NAMALWA (cell line): ENCODE measurements at regions not wholly inside any gene's neighbourhood (a gene's known extent, or its start where the extent isn't known, plus 50 kb on each side); places are given as distances from the start of the nearest gene placed in this dataset.
"Not testable (repeated sequence)": the region's sequence is repeated elsewhere in the genome, so short reads cannot be mapped to it uniquely, and the experiment has no call there.

Experiments
- DNase-seq: peaks from one replicate; pipeline ENCODE4 v3.0.0-alpha.2; 2015; ENCODE audit warnings: low spot score

DNA sequence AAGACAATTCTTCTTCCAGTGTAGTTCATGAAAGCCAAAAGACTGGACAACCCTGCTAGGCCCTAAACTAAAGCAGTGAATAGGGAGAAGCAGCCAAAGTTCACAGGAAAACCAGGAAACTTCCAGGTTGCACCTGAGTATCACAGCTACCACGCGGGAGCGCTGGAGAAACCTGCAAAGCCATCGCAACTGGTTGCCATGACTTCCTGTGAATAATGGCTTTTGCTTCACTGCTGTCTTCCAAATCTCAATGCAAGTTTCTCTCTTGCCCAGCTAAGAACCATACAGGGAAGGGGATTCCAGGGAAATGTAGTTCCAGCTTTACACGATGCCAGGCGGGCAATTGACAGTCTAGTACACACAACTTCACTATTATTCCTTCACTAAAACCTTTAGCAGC is 114.1 kb downstream of the GXYLT1 start:
- DNase-seq = no peak

DNA sequence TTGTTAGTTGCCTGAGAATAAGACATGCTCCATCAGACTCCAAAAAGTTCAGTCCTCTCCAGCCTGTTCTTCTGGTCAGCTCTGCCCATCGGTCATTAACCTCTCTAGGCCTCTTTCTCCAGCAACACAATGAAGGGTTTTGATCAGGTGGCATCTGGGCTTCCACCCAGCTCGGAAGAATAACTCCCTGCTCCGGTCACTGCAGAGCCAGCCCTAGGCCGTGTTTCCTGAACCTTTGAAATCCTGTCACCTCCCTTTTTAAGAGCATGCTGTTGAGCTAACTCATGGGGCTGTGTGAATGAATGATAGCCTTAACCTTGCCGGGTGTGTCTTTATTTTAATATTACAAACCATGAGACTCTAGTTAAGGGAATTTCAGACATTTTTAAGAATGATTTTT is 117.1 kb downstream of the GXYLT1 start:
- DNase-seq = no peak

DNA sequence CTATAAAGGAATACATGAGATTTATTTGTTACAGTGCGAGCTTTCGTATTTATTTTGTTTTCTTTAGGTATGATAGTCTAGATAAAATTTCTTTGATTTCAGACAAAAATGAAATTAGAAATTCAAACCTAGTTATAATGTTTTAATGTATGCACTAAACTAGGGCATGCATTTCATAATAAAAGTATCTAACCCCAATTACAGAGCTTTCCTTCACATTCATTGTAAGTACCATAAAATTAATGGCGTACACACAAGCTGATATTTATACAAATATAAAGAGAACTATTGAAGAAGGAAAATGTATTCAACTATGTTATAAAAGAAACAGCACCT is 120.2 kb downstream of the GXYLT1 start:
- no peak for DNase-seq

DNA sequence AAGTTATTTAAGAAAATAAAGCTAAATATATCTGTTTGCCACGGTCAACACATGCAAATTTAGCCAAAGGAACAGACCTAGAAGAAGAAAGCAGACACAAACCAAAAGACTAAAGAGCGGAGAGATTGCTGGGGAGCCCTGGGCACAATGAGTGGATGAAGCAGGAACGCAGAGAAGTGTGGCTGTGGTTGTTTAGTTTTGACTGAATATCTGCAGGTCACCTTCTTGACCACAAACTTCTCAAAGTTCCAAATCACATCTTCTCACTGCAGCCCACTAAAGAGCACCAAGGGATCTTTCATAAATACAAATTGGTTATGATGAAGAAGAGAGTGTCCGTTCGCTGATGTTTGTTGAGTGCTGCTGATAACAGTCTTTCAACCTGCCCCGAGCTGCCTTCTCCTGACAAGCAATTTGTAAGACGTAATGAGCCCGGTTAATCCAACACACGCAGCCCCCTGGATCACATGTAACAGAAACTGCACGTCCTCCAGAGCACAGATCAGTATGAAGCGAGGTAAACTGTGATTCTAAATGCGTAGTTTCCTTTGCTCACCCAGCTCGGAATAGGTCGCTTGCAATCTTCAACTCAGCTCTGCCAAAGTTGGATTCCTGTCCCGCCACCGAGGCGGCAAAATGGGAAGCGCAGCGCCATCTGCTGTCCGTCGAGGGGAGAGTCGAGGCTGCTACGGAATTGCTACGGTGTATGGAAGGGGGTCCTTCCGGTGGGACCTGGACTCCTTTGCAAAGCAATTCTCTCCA is 120.8 kb downstream of the GXYLT1 start:
- DNase-seq = peak; percentile 81

DNA sequence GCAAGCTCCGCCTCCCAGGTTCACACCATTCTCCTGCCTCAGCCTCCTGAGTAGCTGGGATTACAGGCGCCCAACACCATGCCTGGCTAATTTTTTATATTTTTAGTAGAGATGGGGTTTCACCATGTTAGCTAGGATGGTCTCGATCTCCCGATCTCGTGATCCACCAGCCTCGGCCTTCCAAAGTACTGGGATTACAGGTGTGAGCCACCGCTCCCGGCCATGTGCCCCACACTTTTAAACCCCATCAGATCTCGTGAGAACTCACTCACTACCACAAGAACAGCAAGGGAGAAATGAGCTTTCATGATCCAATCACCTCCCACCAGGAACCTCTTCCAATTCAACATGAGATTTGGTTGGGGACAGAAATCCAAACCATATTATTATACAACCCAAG is 122.7 kb downstream of the GXYLT1 start:
- not testable (repeated sequence) for DNase-seq

GRCh38 chr12:42021469-42021868 is 123.2 kb downstream of the GXYLT1 start:
- DNase-seq = no peak

GRCh38 chr12:42020226-42020625 is 124.4 kb downstream of the GXYLT1 start:
- no peak for DNase-seq

GRCh38 chr12:42019746-42020145 is 124.9 kb downstream of the GXYLT1 start:
- DNase-seq = no peak

DNA sequence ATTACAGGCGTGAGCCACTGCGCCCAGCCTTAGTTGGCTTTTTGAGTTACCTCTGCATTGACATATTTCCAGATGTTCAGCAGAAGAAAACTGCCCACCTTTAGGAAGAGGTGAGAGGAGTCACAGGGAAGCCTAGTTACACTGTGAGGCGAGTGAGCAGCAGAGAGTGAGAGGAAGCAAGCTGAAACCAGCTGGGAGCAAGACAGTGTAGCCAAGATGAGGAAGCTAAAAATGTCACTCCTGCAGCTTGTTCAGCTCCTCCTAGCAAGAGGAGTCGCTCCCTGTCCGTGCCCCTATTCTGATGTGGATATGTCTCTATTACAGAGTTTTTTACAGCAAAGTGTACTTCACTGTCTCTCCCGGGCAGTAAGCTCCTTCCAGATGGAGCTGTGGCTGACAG is 127.6 kb downstream of the GXYLT1 start:
- no peak for DNase-seq

- no peak for DNase-seq
Measured at GRCh38 chr12:42015051-42015461, 129.6 kb downstream of the GXYLT1 start.

GRCh38 chr12:42012501-42012900 is 132.2 kb downstream of the GXYLT1 start:
- DNase-seq = not testable (repeated sequence)

- no peak for DNase-seq
Measured at GRCh38 chr12:42010715-42011114, 134.0 kb downstream of the GXYLT1 start.

DNA sequence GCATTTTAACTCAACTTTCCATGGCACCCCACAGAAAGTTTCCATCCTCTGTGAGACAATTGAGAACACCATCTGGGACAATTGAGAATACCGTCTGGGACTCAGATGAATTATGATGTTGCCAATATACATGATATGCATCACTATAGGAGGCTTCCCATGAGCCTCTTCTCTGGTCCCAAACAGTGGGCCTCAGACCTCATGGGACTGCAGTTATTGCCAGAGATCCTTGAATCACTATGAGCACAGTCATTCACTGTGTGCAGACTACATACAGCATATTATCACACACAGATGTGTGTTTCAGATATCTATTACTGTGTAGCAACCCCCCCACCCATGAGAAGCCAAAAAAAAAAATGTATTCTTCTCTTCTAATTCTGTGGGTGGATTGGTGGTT is 134.4 kb downstream of the GXYLT1 start:
- no peak for DNase-seq

GRCh38 chr12:42008996-42009395 is 135.7 kb downstream of the GXYLT1 start:
- no peak for DNase-seq

GRCh38 chr12:42003031-42003430 is 141.6 kb downstream of the GXYLT1 start:
- no peak for DNase-seq

- DNase-seq = no peak
Measured at GRCh38 chr12:42002563-42002962, 142.1 kb downstream of the GXYLT1 start.

- DNase-seq = no peak
Measured at GRCh38 chr12:41998436-41998835, 146.2 kb downstream of the GXYLT1 start.

GRCh38 chr12:41993283-41993682 is 151.4 kb downstream of the GXYLT1 start:
- no peak for DNase-seq

DNA sequence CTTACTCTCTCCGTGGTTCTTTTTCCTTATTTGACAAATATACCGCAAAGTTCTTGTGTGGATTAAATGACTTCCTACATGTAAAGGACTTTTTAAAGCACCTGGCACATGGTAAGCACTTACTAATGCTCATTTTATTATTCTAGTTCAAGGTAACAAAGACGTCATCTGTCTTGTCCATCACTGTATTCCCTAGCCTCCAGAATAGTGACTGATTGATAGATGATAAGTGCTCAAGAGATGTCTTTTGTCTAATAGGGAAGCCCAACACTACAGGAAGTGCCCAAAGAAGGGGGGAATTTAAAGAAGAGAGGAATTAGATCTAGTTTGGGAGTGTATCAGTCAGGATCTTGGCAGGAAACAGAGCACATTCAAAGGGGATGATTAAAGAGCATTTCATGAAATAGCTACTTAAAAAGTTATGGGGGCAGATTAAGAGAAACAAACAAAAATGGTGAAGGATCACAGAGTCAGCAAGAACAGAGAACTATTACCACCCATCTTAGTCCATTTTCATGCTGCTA is 151.9 kb downstream of the GXYLT1 start:
- no peak for DNase-seq

DNA sequence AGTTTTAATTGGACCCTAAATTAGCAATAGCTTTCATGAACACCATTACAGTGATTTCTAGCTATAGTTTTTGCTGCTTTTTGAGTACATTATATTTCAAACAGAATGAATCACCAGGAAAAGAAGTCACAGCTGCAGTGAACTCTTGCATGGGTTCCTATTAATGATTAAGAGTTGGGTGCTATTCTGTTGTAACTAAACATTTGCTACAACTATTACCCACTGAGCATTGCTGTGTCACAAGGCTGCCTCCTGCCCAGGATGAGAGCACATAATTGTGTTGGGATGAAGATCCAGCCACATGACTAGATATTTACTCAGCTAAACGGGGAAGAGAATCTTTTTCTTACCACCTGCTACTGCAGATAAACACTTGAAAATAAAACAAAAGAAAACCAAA is 152.7 kb downstream of the GXYLT1 start:
- DNase-seq = no peak

DNA sequence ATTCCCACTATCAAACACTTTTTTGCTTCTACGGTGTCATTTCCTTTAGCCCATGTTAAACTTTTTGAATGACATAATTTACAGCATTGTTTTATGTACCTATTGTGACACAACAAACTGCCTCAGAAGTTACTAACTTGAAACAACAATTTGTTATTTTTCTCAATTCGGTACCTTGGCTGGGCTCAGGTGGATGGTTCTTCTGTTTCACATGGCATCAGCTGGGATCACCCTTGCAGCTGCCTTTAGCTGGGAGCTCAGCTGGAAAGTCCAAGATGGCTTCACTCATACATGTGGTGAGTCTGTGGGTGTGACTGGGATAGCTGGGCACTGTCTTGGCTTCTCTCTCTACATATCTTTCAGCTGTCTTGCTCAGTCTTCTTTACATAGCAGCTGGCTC is 156.0 kb downstream of the GXYLT1 start:
- no peak for DNase-seq

- not testable (repeated sequence) for DNase-seq
Measured at GRCh38 chr12:41986513-41986912, 158.2 kb downstream of the GXYLT1 start.

DNA sequence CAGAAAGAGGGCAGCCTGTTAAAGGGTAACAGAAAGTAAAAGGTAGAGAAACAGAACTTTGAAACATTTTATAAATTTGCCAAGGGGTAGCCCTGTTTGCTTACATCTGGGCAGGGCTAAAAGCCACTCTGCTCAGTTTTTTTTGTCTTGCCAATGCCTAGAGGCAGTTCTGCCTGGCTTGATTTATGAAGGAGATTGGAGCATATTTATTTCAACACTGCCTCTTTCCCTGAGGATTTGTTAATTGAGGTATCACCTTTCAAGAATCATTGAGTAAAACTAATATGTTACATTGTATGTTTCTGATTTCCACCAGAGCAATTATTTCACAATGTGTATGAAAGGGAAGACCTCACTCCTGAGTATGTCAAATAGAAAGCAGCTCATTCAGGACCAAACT is 160.8 kb downstream of the GXYLT1 start:
- no peak for DNase-seq

DNA sequence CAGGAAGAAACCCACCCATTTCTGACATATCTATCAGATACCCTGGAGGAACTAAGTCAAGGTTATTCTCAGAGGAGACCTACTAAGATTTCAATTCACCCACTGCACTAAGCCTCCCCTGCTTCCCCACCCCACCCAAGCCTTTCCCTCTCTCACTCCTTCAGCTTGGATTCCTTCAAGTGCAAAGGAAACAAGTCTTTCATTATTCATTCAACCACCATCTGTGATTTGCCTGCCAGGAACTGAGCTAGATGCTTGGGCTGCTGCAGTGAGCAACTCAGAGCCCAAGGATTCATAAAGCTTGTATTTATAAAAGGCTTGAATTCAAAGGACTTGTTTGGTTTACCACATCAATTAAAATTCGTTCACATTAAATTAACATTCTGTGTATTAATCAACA is 161.3 kb downstream of the GXYLT1 start:
- no peak for DNase-seq
